ENCODE measurements at regions not wholly inside any gene's neighbourhood (a gene's known extent, or its start where the extent isn't known, plus 50 kb on each side); places are given as distances from the start of the nearest gene placed in this dataset.

GRCh38 chr2:234588054-234588430 lies 91.2 kb upstream of the ARL4C start:
- in situ Hi-C loops (cut with MboI; ENCODE audit: low sequenced_read_pairs, unreplicated experiment) = no loop called here
- DNase-seq (ENCODE audit: low spot score) = no peak
- no peak for TF ChIP-seq CTCF (IDR thresholded peaks at IDR 0.05; ENCODE audit: borderline replicate concordance, control extremely low read depth, extremely low read depth, insufficient read depth, missing control alignments)

DNA sequence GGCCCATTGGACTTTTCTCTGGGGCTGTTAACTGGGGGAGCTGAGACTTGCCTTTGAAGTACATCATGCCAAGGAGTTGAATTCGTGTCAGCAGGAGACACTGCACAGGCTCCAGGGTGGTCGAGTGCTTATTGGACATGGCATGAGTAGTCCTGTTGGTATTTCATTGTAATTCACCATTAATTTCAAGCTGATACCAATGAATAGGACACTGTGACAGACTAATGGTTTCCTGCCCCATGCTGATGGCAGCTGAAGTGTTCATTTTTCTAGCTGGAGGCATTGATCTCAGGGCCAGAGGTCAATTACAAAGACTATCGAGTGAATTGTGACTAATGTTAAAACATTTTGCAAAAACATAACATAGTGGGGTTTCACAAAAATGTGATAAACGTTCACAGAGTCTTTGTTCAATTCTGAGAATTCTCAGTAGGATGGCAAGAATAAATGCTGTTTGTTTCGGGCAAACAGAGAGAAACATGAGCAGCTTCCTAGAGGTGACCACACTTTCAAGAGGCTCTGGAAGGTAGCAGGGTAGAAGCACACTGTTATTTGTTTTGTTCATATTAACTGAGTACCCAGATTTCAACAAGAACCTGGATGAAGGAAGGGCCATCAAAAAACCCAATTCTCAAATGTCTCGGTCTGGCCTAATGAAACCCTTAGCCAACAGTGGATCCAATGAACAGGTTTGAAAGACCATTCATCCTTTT lies 90.6 kb upstream of the ARL4C start:
- in situ Hi-C loops (cut with MboI; ENCODE audit: low sequenced_read_pairs, unreplicated experiment) = no loop called here
- no peak for TF ChIP-seq CTCF (IDR thresholded peaks at IDR 0.05; ENCODE audit: borderline replicate concordance, control extremely low read depth, extremely low read depth, insufficient read depth, missing control alignments)
- no peak for DNase-seq (ENCODE audit: low spot score)

DNA sequence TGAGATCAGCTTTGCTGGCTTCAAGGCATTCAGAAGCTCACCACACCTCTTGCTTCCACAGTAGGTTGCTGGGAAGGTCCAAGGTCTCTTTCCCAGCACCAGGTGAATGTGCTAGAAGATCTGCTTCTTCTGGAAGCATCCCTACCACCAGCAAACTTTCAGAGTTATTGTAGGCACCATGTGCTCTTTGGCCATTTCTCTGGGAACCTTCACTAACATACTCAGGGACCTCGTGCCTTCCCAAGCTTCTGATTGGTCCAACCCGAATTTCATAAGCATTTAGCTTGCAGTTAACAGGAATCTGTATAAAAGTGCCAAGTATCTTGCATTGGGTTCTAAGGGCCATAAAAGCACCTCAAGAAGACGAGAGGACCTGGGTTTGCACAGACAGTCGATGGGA lies 86.5 kb upstream of the ARL4C start:
- DNase-seq (ENCODE audit: low spot score) = no peak
- TF ChIP-seq CTCF (IDR thresholded peaks at IDR 0.05; ENCODE audit: borderline replicate concordance, control extremely low read depth, extremely low read depth, insufficient read depth, missing control alignments) = no peak
- in situ Hi-C loops (cut with MboI; ENCODE audit: low sequenced_read_pairs, unreplicated experiment) = no loop called here

DNA sequence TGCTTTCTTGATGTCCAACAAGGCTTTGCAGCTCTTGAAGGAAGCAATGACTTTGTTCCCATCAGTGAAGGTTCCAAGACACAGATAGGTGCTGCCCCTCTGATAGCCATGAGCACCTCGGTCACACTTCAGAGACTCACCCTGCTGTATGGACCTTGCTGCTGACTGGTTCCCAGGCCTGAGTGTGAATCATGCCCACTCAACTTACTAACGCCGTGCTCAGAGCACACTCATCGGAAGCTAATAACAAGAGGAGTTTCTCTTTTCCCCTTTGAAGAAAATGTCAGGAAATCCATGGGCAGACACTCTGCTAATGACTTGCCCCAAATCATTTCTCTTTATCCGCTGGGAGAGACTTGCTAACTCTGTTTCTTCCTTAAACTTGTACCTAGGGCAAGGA lies 83.8 kb upstream of the ARL4C start:
- no peak for TF ChIP-seq CTCF (IDR thresholded peaks at IDR 0.05; ENCODE audit: borderline replicate concordance, control extremely low read depth, extremely low read depth, insufficient read depth, missing control alignments)
- no peak for DNase-seq (ENCODE audit: low spot score)
- in situ Hi-C loops (cut with MboI; ENCODE audit: low sequenced_read_pairs, unreplicated experiment) = no loop called here

DNA sequence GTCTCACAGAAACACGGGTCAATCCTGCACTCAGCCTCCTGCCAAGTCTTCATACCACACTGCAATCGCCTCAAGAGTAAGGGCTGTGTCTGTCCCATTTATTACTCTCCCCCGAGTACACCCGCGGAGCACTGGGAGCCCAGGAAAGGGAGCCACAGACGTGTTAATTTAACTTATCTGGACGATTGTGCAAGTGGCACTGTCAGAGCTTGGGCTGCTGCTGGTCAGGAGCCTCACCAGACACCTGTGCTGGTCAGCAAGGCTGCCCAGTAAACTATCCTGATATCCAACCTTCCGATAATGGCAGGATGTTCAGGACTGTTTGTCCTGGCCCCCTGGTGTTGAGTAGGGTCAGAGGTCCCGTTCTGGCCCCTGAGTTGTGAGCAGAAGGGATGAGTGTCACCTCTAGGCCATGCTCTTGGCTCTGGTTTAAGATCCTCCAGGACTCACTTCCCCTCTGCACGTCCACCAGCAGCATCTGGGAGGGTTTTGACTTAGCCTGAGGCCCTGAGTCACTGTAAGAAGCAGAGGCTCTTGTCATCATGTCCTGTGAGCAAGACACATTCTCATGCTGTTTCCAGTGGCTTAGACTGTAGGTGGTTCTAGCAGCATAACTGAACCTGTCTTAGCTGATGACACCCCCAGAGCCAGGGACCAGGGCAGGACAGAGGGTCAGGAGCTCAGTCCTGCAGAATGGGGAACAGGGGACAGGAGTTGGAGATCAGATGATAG lies 82.5 kb upstream of the ARL4C start:
- in situ Hi-C loops (cut with MboI; ENCODE audit: low sequenced_read_pairs, unreplicated experiment) = no loop called here
- no peak for TF ChIP-seq CTCF (IDR thresholded peaks at IDR 0.05; ENCODE audit: borderline replicate concordance, control extremely low read depth, extremely low read depth, insufficient read depth, missing control alignments)
- no peak for DNase-seq (ENCODE audit: low spot score)

- TF ChIP-seq CTCF (IDR thresholded peaks at IDR 0.05; ENCODE audit: borderline replicate concordance, control extremely low read depth, extremely low read depth, insufficient read depth, missing control alignments) = no peak
- in situ Hi-C loops (cut with MboI; ENCODE audit: low sequenced_read_pairs, unreplicated experiment) = no loop called here
- no peak for DNase-seq (ENCODE audit: low spot score)
Observed at GRCh38 chr2:234578389-234578788, 81.5 kb upstream of the ARL4C start.

Data from GM13976 (cell line).